GM19467 (cell line): ENCODE measurements at regions not wholly inside any gene's neighbourhood (a gene's known extent, or its start where the extent isn't known, plus 50 kb on each side); places are given as distances from the start of the nearest gene placed in this dataset.

ENCODE experiments used
- ATAC-seq: cut with Tn5 transposase; IDR thresholded peaks from one replicate; pipeline ENCODE4 v1.9.1; 2021; ENCODE audit warnings: mild to moderate bottlenecking, moderate library complexity; ENCODE audit not compliant: unreplicated experiment

- ATAC-seq, result no peak
Observed at GRCh38 chr6:21457647-21458046, 135.9 kb upstream of the SOX4 start.

GRCh38 chr6:21459641-21460040, 133.9 kb upstream of the SOX4 start:
- no peak for ATAC-seq

DNA sequence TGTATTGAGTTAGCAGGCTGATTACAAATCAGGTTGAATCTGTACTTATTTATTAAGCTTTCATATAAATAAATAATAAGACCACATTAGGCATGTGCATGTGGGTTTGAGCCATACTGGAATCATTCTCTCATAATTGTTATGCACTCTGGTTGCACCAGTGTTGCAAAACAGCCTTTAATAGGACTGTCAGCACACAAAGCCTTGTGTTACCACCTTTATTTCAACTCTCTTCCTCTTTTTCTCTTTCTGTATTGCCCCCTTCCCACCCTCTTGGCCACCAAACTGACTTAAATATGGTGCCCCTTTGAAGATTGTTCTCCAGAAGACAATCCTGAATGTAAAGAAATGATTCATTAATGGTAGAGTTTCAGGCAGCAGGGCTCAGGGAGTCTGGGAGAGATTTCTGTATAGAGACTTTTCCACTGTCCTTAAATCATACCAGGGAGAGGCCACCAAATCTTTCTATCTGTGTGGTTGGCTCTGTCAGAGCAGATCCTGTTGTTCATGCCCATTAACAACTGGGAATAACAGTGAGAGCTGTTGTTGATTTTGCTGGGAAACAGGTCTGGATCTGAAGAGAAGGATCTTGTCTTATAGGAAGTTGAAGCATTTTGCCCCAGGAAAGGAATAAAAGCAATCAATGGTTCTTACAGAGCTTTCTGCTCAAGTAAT, 131.6 kb upstream of the SOX4 start:
- ATAC-seq, result no peak

DNA sequence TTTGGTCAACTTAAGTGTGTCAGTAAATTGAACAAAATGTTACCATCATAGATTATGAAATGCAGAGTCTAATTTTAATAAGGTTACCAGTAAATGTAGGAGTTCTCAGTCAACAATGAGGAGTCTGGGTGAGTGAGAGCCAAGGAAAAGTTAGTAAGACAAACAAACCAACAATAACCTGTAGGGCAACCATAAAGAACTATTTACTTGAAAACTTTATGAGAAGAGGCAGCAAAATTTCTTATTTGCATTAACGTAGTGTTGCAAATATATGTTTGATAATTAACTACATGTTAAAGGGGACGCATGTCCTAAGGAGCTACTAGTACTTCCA, 131.1 kb upstream of the SOX4 start:
- no peak for ATAC-seq

GRCh38 chr6:21467091-21467490, 126.5 kb upstream of the SOX4 start:
- no peak for ATAC-seq

DNA sequence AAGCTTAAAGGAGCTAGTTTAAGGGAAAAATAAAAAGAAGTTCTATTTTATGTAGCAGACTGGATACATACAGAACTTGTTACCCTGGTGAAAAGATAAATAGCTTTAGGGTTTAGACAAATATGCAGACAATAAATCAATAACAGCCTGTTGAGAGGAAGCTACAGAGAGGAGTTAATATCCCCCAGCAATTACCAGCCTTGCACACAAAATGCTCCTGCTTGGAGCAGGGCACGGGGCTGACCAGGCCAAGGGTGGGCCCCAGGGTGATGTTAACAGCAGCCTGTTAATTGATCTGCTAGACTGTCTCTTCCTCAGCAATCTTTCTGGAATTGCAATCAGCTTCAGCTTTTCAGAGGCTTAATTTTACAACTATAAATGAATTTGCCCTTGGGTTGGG, 125.1 kb upstream of the SOX4 start:
- no peak for ATAC-seq

DNA sequence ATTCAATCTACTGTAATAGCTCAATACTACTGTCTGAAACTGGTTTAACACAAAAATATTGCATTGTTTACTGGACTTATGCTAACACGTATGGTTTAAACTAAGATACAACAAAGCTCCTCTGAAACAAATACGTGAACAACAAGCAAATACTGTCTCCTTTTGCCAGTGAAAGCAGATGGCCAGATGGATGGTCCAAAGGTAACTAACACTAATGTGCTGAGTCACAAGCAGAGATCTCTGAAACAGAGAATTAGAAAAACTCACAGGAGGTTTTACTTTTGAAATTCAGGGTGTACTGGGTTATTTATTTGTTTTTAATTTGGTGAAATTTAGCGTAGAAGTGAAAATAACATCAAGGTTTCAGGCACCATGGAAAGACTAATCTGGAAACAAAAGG, 124.3 kb upstream of the SOX4 start:
- ATAC-seq, result no peak

DNA sequence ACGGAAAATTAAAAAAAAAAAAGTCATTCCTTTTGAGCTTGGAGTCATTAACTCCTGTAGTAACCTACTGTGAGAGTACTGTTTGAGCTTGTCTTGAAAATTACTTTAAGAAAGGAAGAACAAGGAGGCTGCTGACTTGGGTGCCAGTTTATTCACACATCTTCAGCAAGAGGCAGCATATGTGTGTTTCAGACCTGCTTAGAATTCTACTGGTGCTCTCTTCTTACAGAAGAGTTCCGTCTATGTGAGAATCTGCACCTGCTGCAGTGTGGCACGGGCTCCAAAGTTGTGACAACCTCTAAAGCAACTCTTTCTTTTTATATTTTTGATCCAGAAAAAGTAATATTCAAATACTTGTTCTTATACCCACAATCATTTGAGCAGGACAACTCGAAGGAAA, 117.4 kb upstream of the SOX4 start:
- ATAC-seq, result no peak

DNA sequence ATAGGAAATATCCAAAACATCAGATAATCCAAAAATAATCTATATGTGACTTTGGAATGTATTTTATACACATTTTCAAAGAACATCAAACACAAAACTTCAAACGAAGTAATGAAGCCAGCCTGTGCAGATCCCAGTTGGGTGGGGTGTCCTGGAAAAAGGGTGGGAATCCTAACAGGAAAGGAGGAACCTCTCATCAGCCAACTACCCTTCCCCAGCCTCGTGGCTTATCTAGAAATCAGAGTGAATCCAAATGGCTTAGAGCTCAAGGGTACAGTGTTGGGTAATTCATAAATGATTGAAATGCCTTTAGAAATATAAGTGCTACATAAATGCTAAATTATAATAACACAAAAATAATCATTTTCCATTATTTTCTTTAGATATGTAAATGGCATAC, 115.1 kb upstream of the SOX4 start:
- ATAC-seq, result no peak

- no peak for ATAC-seq
Observed at GRCh38 chr6:21478883-21479539, 114.5 kb upstream of the SOX4 start.

- ATAC-seq, result no peak
Observed at GRCh38 chr6:21486115-21486514, 107.4 kb upstream of the SOX4 start.

- no peak for ATAC-seq
Observed at GRCh38 chr6:21489826-21490225, 103.7 kb upstream of the SOX4 start.

GRCh38 chr6:21491955-21492354, 101.6 kb upstream of the SOX4 start:
- ATAC-seq, result no peak

DNA sequence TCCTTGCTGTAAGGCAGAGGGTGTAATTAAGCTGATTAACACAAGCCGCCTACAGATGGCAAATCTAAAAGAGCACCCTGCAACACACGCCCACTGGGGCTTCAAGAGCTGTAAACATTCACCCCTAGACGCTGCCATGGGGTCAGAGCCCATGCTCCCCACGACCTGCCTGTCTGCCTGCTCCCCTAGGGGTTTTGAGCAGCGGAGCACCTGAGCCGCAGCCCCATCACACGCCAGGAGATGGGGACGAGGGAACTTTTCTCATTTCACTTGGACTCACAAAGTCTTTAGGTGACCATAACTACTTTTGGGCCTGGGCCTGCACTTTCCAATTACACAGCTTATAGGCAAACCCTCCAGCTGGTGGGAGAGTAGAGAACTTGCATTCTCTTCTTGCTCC, 99.0 kb upstream of the SOX4 start:
- no peak for ATAC-seq

DNA sequence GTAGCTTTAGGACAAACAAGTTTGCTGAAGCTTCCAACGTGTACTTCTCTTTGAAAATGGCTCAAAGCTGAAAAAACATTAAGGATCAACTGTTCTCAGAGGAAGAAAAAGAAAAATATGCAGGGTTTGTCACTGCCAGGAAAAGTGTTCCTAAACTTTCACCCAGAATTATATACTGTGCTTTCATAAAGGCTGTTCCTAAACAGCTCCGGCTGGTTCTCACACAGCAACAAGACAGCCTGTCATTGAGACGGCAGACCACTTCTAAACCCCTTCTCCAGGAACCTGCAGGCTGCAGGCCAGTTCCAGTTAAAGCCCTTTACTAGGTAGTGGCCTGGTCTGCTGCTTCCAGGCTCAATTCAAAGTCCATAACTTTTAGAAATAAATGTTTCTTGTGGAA, 97.4 kb upstream of the SOX4 start:
- no peak for ATAC-seq

- ATAC-seq, result no peak
Observed at GRCh38 chr6:21496706-21497105, 96.8 kb upstream of the SOX4 start.

DNA sequence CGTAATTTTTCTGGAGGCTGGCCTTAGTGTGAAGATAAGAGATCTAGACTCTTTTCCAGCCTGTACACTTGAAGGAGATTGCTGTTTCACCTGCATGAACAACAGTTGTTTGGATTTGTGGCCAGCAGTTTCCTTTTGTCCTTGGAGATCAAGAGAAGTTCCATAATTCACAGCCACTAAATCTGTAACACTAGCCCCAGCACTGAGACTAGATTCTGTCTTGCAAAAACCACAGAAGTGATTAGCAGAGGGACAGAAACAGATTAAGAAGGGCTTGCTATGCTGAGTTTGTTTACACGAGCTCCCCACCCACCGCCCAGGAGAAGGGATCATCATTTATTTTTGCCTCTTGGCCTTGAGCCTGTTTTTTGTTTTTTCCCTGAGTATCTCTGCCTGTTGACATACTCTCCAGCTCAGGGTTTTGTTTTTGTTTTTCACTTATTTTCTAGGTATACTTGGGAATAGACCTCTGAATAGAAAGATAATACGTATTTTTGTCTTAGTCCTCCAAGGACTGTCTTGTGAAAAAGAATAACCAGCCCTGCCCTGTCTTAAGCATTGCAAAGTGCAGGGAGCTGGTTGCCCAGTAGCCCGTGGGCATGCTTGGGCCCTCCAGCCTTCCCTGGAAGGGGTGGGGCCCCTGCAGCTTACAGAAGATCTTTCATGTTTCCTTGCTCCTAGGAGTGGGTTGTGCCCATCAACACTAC, 93.1 kb upstream of the SOX4 start:
- no peak for ATAC-seq

GRCh38 chr6:21501021-21501354, 92.6 kb upstream of the SOX4 start:
- ATAC-seq, result no peak

- ATAC-seq, result no peak
Observed at GRCh38 chr6:21501815-21502214, 91.7 kb upstream of the SOX4 start.

- no peak for ATAC-seq
Observed at GRCh38 chr6:21502682-21503081, 90.9 kb upstream of the SOX4 start.

DNA sequence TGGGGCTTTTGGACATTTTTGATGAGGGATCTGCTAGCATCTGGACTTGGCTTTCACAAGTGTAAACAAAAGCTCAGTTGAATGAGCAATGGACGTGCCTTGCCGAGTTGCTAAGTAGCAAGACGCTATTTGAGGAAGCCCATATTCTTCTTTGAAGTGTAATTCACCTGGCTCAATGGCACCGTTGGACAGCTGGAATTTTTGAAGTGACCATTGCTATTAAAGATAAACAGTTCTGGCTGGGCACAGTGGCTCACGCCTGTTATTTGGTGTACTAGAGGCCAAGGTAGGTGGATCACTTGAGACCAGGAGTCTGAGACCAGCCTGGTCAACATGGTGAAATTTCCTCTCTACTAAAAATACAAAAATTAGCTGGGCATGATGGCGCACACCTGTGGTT, 88.8 kb upstream of the SOX4 start:
- no peak for ATAC-seq

DNA sequence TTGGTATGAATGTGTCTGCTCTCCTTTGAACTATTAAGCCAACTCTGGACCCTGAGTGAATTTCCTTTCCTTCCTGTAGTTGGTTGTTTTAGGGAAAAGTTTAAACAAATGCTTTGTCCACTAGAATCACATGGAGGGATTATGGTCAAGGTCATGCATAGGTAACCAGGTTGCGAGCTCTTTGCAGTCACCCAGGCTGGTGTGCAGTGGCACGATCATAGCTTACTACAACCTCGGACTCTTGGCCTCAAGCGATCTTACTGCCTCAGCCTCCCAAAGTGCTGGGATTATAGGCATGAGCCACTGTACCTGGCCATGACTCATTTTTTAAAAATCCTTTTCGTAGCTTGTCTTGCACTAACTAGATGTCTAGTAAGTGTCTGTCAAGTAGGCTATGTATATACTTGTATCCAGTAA, 88.0 kb upstream of the SOX4 start:
- ATAC-seq, result no peak

GRCh38 chr6:21506126-21506525, 87.4 kb upstream of the SOX4 start:
- ATAC-seq, result no peak
